A673 (cell line): ENCODE measurements at regions not wholly inside any gene's neighbourhood (a gene's known extent, or its start where the extent isn't known, plus 50 kb on each side); places are given as distances from the start of the nearest gene placed in this dataset.

ENCODE experiments used
- BruUV-seq: library from RNA; stranded (reverse); fragments of 400-500 nt; replicated peaks from 2 replicates; lab custom pipeline; 2021; lab: Mats Ljungman, UMichigan
- CTCF ChIA-PET: fragments of 300-600 bp; sonication (Branson Sonifier 250); formaldehyde crosslinking; loops from one replicate; lab custom pipeline; 2022; ENCODE audit warnings: antibody characterized with exemption; lab: Charles Lee
- POLR2A ChIA-PET: fragments of 300-600 bp; sonication (Branson Sonifier 250); formaldehyde crosslinking; loops from one replicate; lab custom pipeline; 2022; ENCODE audit warnings: antibody characterized with exemption; ENCODE audit not compliant: low non-redundant PET; lab: Charles Lee
- DNase-seq: peaks from one replicate; pipeline ENCODE4 v3.0.0-alpha.2; 2015; ENCODE audit warnings: low spot score
- H3K27ac ChIP-seq: fragments of 200-600 bp; sonication (generic); 2 replicates; pipeline ENCODE4 v1.5.1; 2016; ENCODE audit warnings: mixed run types, low read depth, mild to moderate bottlenecking, mixed read lengths, antibody characterized with exemption, low read length; ENCODE audit not compliant: poor library complexity, severe bottlenecking
- H3K27me3 ChIP-seq: fragments of 200-600 bp; sonication (generic); replicated peaks from 2 replicates; pipeline ENCODE4 v1.6.1; 2017; ENCODE audit warnings: mixed run types, low read depth, mild to moderate bottlenecking, mixed read lengths, antibody characterized with exemption, low read length; ENCODE audit not compliant: insufficient read depth, poor library complexity
- H3K36me3 ChIP-seq: fragments of 200-600 bp; sonication (generic); 2 replicates; pipeline ENCODE4 v1.6.1; 2016; ENCODE audit warnings: mixed run types, mild to moderate bottlenecking, mixed read lengths, antibody characterized with exemption, low read length; ENCODE audit not compliant: insufficient read depth, poor library complexity, severe bottlenecking
- H3K4me1 ChIP-seq: fragments of 200-600 bp; sonication (generic); 2 replicates; pipeline ENCODE4 v1.6.1; 2017; ENCODE audit warnings: mixed run types, mild to moderate bottlenecking, mixed read lengths, antibody characterized with exemption, low read length; ENCODE audit not compliant: insufficient read depth, poor library complexity, severe bottlenecking
- H3K4me3 ChIP-seq: fragments of 200-600 bp; sonication (generic); 2 replicates; pipeline ENCODE4 v1.5.1; 2016; ENCODE audit warnings: low read depth, mixed run types, mild to moderate bottlenecking, mixed read lengths, low read length; ENCODE audit not compliant: poor library complexity, severe bottlenecking
- H3K9me3 ChIP-seq: fragments of 200-600 bp; sonication (generic); 2 replicates; pipeline ENCODE4 v1.6.1; 2016; ENCODE audit warnings: mixed run types, low read depth, mild to moderate bottlenecking, mixed read lengths, antibody characterized with exemption, low read length; ENCODE audit not compliant: poor library complexity, severe bottlenecking
- CTCF ChIP-seq: fragments of 300-800, 200-600 bp; sonication (generic); conservative IDR thresholded peaks from 2 replicates; pipeline ENCODE4 v1.5.1; 2017; ENCODE audit warnings: low read depth, mild to moderate bottlenecking, antibody characterized with exemption, low read length, moderate library complexity, mixed read lengths
- EZH2 ChIP-seq: fragments of 200-600 bp; sonication (generic); IDR thresholded peaks from 2 replicates; pipeline ENCODE4 v1.6.1; 2017; ENCODE audit warnings: borderline replicate concordance, low read depth, mild to moderate bottlenecking, mixed read lengths, antibody characterized with exemption, low read length; ENCODE audit not compliant: poor library complexity, severe bottlenecking
- intact Hi-C: fragments of 100-400 bp; cut with micrococcal nuclease; formaldehyde crosslinking; loops from one replicate; pipeline ENCODE4 v1.10.0; 2022; ENCODE audit not compliant: unreplicated experiment

GRCh38 chr13:31521435-31521834, 217.9 kb upstream of the RXFP2 start:
- Histone ChIP-seq H3K9me3 (no peaks in the 10 kb centered on the region), H3K36me3 (no peaks in the 10 kb centered on the region), H3K4me1 (no peaks in the 10 kb centered on the region), H3K27me3 (peaks cover 6% of the 10 kb centered on the region), H3K27ac (no peak overlapping the region), H3K4me3 (no peak overlapping the region)
- POLR2A ChIA-PET: no interaction called here
- no peak for DNase-seq
- CTCF ChIA-PET: no interaction called here
- BruUV-seq: no TSS peak
- intact Hi-C loops: no loop called here
- no peak for TF ChIP-seq EZH2

GRCh38 chr13:31522396-31522795, 216.9 kb upstream of the RXFP2 start:
- CTCF ChIA-PET: interaction anchor here (1.2 kb wide), 1 partner anchor 13 kb away, joined by 4 read pairs; no protein-coding TSS in a partner anchor
- POLR2A ChIA-PET: no interaction called here
- Histone ChIP-seq H3K4me3 (no peak overlapping the region), H3K27me3 (peaks cover 6% of the 10 kb centered on the region), H3K36me3 (no peaks in the 10 kb centered on the region), H3K4me1 (no peaks in the 10 kb centered on the region), H3K27ac (no peak overlapping the region), H3K9me3 (no peaks in the 10 kb centered on the region)
- DNase-seq: no peak
- TF ChIP-seq CTCF: no peak
- TF ChIP-seq EZH2: no peak
- intact Hi-C loops: no loop called here
- BruUV-seq: no TSS peak

DNA sequence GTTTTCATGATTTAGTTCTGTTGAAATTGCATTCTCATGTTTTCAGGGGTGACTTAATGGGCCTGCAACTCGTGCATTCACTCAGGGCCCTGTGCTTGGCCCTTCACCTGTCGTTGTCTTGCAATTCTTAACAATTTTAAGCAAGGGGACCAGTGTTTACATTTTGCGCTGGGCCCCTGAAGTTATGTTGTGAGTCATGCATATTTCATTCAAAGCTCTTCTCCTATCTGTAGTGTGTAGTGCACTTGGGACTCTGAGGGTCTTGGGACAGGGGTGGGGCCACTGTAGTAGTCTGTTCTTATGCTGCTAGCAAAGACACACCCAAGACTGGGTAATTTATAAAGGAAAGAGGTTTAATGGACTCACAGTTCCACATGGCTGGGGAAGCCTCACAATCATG, 211.2 kb upstream of the RXFP2 start:
- no peak for DNase-seq
- TF ChIP-seq EZH2: no peak
- TF ChIP-seq CTCF: no peak
- CTCF ChIA-PET: no interaction called here
- POLR2A ChIA-PET: no interaction called here
- no peaks in the 10 kb centered on the region for H3K36me3 ChIP-seq
- H3K27ac ChIP-seq: no peak overlapping the region
- H3K4me1 ChIP-seq: no peaks in the 10 kb centered on the region
- no TSS peak for BruUV-seq
- no peak overlapping the region for H3K4me3 ChIP-seq
- no peaks in the 10 kb centered on the region for H3K9me3 ChIP-seq
- no peaks in the 10 kb centered on the region for H3K27me3 ChIP-seq
- intact Hi-C loops: no loop called here

DNA sequence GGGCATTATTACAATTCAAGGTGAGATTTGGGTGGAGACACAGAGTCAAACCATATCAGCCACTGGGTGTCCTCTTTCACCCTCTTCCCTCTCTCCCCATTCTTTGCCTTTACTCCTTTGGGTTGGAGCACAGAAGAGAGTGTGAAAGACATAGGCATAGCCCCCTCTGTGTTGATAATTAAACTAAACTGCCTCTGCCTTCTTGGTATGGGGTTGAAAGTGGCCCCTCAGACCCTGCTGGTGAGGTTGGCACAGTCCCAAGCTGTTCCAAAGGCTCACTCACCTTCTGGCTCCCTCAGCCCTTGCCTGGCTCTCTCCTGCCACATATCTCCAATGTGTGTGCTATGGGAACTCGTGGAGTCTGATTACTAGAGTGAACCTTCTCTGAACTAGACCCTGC, 210.6 kb upstream of the RXFP2 start:
- ChIA-PET CTCF (no interaction called here), POLR2A (no interaction called here)
- DNase-seq: no peak
- Histone ChIP-seq H3K4me3 (no peak overlapping the region), H3K4me1 (no peaks in the 10 kb centered on the region), H3K27ac (no peak overlapping the region), H3K27me3 (no peaks in the 10 kb centered on the region), H3K36me3 (no peaks in the 10 kb centered on the region), H3K9me3 (no peaks in the 10 kb centered on the region)
- BruUV-seq: no TSS peak
- intact Hi-C loops: no loop called here
- TF ChIP-seq EZH2: no peak
- no peak for TF ChIP-seq CTCF
